Kasumi-1 (cell line): ENCODE measurements at regions not wholly inside any gene's neighbourhood (a gene's known extent, or its start where the extent isn't known, plus 50 kb on each side); places are given as distances from the start of the nearest gene placed in this dataset.

Experiments used
- DNase-seq, 2 experiments: peaks; one replicate each; lab custom pipeline; 2025; lab: John Stamatoyannopoulos, UW

DNA sequence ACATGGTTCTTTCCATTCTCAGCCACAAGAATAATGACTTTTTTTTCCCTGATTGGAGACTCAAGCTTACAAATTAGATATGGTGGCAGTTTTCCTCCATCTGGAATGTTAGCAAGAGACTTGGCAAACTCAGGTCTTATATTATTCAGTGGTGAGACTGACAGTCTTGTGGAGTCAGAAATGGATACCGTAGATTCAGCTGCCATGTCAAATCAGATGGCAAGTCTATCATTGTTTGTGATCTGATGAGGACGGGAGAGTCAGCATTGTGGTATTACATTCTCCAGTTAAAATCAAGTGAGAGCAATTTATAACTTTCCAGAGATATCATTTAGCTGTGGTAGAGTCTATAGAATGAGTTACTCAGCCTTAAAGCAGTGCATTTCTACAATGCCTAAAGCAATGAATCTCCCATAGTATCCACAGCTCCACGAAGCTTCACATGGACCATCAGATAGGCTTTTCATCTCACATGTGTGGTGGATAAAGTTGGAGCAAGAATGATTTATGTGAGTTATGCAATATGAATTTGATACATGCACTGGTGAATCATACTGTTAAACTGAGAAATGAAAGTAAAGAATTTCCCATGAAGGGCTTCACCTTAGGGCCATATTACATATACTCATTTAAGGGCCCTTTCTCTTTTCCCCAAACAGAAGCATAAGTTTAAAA is 430.6 kb downstream of the ZNF608 start:
- DNase-seq = no peak

DNA sequence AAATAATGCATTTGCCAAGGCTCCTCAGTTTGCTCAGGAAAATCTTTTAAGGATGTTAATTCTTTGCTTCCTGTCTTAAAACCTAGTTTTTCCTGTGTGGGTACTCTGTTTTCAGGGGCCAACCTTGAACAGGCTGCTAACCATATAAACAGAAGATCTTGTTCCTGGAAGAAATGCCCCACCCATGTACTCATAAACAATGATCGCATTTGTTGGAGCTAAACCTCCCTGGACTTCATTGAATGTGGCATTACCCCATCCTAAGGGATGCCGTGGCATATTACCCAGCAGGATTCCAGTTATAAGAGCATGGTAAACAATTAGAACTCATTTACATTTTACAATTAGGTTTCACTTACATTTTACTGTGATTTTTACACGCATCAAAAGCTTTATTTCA is 436.0 kb downstream of the ZNF608 start:
- no peak for DNase-seq

DNA sequence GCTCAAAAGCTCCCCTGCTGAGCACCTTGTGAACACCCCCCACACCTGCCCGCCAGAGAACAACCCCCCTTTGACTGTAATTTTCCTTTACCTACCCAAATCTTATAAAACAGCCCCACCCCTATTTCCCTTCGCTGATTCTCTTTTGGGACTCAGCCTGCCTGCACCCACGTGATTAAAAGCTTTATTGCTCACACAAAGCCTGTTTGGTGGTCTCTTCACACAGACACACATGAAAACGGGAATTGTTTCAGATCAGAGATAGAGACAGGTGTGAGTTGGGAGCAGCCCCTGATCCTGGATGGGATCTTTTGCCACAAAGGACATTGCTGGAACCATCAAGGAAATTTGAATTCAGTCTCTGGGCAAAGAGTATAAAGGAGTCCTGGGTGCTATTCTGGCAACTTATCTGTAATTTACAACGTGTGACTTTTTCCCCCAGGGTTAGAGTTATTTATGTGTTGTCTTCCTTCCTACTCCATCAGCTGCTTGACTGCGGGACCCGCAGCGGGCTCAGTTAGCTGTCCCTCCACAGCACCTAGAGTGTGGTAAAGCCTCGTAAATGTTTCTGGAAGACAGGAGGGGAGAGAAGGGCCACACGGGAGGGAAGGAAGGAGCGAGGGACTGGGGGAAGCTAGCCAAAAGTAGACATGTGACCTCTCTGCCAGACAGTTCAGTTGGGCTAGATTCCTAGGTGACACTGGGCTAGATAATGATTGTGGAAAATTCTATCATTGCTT is 437.0 kb downstream of the ZNF608 start:
- no peak for DNase-seq

DNA sequence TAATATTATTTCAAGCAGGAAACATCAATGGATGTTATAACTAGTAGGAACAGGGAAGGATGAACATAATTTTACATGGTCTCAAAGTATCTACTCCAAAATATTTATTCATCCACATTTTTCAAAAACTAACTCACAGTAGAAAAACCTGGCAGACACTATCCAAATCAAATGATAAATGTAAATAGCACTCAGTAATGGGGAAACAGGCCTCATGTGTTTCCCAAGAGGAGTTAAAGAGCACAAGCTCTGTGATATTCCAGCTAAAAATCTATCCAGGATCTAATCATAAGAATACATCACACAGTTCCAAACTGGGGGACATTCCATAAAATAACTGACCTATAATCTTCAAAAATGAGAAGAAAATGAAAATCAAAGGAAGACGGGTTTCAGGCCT is 443.1 kb downstream of the ZNF608 start:
- no peak for DNase-seq

DNA sequence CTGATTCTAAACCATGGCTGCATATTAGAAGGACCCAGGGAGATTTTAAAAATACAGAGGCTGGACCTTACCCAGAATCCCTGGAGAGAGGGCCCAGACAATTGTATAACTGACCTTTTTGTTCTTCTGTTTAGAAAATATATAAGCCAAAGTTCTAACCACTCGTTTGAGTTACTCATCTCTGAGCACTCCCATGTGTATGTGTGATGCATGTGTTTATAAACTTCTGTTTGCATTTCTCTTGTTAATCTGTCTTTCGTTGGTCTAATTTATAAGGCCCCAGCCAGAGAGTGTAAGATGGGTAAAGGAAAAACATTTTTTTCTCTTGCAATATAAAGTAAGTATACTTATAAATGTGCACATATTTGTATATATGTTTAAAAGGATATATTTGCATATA is 443.9 kb downstream of the ZNF608 start:
- no peak for DNase-seq

DNA sequence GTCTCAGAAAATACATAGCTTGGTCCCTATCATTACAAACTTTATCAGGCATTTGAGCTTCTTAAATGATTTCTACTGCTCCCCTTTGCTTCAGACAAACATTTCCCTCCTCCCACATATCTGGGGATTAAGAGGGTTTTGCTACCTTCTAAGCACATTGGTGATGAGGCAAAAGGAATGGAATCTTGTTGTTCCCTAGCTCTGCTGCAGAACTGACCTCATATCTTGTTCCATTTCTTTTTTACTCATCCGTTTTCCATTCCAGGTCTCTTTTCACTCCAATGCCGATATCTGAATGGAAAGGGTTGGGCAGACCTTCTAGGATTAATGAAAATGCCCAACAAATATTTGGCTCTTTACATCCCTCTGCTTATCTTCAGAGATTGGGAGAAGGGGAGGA is 444.6 kb downstream of the ZNF608 start:
- no peak for DNase-seq

DNA sequence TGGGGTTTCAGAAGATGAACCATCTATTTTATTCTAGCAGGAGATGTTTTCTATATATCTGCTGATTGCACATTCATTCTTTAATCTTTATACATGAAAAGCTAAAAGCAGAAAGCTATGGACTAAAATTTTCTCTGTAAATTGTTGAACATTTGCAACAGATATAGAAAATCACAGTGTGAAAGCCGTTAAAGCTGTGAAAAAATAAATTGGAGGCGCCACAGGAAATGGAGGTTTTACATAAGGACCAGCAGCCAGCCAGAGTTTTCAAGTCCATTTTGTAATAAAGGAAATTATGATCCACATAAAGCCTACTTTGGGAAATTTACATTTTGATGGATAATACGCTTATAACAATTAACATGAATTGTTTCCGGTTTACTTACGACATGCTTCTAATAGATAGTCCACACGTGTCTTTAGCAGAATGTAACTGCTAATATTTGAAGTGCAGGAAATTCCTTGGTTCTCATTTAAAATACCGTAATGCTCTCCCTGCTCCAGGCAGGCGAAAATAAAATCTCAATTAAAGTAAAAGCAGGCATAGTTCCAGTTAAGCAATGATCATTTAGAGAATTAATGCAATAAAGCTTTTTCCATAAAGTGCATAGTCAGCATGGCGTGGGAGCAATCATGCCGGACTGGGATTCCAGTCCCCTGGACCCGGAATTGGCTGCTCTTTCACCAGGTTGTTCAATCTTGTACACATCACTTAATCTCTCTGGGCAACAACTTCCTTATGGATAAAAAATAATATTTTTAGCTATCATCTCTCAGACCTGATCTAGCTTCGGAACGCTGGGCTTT is 445.4 kb downstream of the ZNF608 start:
- DNase-seq = no peak

DNA sequence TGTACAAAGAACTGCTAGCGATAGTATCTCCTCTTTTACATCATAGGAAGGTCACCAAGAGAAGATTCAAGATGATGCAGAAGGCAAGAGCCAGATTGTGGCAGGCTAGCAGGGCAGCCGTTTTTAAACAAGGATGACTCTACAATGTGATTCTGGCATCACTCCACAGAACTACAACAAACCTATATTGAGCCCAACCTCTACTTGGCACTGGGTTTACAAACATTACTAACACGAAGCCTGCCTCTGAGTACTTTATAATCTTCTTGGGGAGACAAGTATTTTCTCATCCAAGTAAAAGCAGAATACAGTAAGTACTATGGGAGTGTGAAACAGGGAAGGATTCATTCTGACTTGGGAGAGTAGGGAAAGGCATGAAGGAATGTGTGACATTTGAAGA is 448.6 kb downstream of the ZNF608 start:
- DNase-seq = no peak

DNA sequence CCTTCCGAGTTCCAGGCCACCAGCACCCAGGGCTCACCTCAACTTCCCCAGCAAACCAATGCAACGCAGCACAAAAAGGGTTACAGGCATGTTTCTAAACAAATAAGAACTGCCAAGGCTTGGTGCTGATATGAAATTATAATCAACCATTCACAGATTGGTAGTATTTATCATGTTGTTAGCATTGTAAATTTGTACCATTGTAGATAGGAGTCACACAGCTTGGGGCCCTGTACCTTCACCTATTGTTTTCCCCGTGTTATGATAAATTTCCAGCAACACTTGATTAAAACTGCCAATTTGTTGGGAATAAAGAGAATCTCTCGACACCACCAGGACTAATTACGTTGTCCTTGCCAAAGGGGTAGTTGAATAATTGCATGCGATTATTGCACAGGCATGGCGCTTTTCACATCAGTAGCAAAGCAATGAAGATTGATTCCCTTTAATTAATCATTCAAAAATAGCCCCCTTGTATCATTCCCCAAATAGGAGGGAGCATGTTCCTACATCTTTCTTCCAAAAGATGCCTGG is 454.1 kb downstream of the ZNF608 start:
- no peak for DNase-seq

DNA sequence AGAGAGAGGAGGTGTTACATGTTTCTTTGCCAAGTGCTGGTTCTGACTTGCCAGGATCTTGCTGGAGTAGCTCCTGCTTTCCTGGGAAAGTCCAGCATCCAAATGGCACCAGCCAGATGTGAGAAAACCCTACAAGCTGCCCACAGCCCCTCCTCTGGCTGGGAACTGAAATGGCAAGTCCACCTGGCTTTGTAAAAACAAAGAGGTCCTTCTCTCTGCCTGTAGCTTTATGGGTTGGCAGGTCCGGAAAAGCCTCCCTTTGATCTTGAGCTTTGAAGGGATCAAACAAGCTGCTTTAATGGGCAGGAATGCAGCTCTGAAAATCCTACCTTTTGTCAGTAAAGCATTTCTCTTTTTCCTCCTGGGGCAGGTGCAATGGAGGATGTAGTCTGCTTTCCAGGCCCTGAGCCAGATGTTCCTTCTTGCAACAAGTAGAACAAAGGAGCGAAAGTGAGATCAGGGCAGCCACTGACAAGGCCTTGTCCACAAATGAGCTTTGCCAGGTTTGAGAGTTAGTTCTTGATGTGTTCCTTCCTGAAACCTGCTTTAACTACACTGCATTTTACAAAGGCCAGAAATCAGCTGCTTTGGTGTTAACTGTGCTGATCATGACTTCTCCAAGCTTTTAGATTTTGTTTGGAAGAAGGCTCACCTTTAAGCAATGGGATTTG is 456.7 kb downstream of the ZNF608 start:
- DNase-seq = no peak

DNA sequence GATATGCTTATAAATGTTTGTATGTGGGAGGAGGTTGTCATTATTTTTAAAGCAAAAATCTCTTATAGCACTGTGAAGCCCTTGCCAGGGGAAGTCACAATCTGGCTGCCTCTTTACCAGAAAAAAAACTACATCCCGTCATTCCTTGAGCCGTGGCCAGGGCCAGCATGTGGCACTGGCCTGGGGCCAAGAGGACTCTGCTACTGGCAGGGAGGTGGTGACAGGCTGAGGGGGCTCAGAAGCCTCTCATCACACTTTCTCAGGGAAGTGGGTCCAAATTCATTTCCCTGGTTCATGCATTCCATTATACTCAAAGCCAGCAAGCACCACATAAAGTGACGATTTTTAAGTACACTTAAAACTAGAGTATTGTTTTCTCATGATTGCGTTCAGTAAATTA is 457.3 kb downstream of the ZNF608 start:
- DNase-seq = no peak

DNA sequence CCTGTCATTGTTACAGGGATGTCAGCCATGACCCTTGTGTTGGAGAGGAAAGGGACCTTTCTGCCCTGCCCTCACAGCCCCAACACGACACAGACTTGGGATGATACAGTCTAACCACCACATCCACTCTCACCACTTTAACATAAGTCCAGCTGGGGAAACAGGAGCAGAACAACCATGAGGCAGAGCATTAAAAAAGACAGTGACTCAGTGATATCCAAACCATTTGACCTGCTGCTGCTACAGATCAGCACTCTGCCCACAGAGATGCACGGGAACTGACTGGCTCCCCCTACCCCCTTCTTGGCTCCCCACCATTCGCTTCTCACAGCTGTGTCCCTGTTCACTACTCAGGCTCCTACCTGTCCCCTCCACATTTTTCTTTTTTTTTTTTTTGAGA is 458.6 kb downstream of the ZNF608 start:
- no peak for DNase-seq

DNA sequence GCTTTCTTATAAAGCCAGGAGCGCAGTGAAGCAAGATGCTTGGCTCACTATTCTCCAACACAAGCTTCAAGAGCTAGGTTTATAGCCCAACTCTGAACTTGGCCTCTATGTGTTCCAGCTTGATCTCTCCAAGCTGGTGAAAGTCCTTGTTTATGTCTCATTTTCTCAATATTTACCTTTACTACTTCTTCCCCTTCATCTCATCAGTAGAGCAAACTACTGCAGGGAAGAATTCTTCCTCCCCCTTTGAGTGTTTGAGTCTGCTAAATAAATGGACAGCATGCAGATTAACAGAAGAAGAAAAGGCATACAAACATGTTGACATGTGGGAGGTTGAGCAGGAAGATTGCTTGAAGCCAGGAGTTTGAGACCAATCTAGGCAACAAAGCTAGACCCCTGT is 460.7 kb downstream of the ZNF608 start:
- DNase-seq = no peak

DNA sequence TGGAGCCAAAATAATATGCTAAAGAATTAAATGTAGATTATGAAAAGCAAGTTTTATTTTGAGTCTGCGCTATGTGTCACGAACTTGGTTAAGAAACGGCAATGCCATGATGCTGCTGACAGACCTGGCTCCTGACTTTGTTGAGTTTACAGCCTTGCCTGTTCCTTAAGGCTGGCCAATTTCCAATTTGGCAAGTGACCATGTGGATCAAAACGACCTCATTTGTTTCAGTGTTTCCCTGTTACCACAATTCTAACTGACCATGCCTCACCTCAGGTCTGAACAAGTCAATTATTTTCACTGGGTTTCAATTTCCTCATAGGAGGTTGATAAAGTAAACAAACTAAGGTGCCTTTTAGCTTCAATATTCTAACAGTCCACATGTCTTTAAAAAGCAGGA is 461.4 kb downstream of the ZNF608 start:
- DNase-seq = no peak

DNA sequence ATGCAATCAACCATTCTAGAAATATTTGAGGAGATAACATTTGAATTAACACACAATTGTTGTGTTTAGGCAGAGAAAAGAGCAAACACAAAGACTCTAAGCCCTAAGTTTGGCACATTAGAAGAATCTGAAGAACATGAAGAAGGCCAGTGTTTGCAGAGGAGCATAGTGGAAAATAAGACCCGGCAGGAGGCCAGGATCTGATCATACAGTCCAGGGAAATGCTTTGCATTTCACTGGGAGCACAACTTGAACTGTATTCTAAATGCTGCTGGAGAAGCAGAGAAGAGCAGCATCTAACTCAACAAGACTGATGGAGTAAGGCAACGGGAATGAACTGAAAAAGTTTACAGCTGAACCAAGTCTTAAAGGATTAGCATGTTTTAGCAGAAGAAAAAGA is 463.4 kb downstream of the ZNF608 start:
- no peak for DNase-seq

DNA sequence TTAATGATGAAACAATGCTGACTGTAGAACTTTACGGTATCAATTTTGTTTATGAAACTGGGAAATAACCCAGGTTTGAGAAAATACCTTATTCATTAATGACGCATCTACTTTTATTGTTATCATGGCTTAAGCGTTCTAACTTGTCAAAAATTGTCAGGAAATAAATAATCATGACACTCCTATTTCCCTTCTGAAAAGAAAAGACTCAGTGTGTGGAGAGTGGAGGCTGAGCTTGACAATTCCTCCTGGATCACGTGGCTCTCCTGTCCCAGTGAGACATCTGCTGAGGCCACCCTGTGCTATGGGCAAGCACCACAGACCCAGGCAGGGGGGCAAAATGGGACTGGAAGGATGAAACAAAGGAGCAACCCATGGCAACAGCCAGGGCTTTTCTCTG is 466.4 kb downstream of the ZNF608 start:
- DNase-seq = no peak

DNA sequence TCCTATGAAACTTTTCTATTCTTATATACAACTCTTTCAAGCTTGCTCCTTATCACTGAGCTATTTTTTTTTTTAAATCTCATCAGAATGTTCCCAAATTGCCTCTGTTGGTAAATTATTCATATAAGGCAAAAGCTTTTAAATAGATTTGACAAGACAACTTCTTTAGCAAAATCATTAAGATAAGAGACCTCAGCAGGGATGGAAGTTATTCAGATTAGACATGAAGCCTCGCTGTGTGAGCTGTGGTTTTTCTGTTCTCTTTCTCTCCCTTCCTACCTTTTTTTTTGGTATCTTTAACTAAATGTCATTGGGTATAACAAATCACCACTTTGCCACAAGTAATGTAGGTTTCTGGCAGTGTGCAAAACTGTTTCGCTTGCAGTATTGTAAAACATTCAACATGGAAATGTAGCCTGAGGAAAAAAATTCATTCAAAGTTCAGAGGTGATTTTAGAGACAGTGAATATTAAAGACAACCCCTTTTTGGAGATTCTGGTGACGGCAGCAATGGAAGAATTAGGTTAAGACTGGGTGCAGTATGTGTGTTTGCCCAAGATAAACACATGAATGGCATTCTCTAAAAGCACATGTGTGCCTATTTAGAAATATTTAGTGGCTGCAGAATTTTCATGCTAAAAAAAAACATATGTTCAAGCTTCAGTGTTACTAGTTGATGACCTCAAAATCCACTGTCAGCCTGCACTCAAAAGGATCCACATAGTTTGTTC is 467.1 kb downstream of the ZNF608 start:
- DNase-seq = no peak

DNA sequence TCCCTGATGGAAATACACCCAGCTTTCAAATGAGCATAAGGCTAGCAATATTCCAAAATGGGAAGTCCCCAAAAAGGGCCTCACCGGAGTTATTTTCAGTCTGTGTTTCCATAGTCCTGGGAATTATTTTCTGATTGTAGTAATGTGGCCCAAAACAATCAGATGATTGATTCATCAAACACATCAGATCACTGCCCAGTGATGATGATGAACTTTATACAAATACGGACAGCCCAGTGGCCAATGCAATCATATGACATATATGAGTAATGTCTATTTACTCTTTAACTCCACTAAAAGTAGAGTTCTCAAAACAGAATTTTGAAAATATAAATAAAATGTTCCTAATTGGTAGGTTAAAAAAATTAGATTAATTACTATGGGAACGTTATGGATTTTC is 467.8 kb downstream of the ZNF608 start:
- DNase-seq = no peak

DNA sequence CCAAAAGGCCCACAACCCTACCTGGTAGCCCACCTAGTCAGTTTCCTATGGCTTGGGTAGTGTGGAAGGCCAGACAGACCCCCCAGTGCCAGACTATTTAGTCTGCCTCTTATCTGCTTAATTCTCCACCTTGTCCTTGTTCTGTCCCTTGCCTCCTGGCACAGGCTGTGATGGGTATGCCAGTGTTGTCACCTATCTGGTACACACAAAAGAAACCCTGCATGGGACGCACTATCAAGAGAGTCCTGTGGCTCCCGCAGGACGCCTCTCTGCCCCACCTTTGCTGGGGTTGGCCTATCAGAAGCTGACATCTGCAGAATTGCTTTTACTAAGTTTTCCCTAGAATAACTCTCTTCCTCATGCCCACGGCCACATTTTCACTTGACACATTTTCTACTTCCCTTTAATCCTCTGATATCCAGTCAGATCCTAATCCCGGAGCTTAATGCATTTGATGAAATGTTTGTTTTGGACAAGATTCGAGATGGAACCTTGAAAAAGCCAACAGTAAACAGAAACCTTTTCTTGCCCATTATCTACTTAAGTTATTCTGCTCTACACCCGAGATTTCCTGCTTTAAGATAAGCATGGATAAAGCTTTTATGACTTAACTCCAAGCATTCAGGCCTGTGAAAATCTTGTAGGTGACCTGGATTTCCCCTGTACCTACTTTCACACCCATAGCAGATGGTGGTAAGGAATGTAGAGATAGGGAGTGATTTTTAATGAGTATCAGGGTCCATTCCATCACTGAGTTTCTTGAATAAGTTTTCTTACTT is 468.5 kb downstream of the ZNF608 start:
- DNase-seq = no peak

DNA sequence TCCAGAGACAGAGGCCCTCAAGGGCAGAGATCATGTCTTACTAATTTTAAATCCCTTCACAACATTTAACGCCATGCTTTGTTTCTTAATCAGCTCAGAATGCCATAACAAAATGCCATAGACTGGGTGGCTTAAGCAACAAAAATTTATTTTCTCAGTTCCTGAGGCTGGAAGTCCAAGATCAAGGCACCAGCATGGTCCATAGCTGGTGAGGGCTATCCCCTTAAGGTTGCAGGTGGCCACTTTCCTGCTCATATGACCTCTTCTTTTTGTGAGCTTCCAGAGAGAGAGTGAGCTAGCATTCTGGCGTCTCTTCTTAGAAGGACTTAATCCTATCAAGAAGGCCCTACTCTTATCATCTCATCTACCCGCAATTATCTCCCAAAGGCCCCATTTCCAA is 470.3 kb downstream of the ZNF608 start:
- DNase-seq = no peak

DNA sequence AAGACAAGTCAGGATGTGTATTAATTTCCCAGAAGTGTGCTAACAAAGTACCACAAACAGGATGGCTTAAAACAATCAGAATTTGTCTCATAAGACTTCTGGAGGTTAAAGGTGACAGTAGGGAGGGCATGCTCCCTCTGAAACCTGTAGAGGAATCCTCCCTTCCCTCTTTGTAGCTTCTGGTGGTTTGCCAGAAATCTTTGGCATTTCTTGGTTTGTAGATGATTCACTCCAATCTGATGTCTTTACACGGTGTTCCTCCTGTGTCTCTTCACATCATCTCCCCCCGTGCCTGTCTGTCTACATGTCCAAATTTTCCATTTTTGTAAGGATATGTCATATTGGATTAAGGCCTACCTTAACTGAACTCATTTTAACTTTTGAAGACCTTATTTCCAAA is 471.5 kb downstream of the ZNF608 start:
- DNase-seq = no peak
